ENCODE measurements at regions not wholly inside any gene's neighbourhood (a gene's known extent, or its start where the extent isn't known, plus 50 kb on each side); places are given as distances from the start of the nearest gene placed in this dataset.

DNA sequence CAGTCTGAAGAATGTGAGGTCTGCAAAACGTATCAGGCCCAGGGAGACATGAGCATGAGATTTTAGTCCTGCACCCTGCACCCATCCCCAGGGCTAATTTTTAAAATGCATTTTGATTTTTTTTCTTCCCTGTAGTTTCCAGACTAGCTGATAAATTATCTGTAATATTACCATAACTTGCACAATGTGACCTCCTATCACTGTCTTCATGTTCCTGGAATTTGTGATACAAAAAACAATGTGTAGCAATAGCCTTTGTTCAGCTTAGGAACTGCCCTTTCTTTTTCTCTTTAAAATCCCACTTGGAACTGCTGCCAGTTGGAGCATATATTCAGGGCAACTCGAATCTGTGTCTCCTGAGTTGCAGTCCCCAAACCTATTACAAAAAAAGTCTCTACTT, 222.8 kb upstream of the HS6ST1 start:
- TF ChIP-seq, protein P1, sequence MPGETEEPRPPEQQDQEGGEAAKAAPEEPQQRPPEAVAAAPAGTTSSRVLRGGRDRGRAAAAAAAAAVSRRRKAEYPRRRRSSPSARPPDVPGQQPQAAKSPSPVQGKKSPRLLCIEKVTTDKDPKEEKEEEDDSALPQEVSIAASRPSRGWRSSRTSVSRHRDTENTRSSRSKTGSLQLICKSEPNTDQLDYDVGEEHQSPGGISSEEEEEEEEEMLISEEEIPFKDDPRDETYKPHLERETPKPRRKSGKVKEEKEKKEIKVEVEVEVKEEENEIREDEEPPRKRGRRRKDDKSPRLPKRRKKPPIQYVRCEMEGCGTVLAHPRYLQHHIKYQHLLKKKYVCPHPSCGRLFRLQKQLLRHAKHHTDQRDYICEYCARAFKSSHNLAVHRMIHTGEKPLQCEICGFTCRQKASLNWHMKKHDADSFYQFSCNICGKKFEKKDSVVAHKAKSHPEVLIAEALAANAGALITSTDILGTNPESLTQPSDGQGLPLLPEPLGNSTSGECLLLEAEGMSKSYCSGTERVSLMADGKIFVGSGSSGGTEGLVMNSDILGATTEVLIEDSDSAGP (CRISPR knock-in tag; IDR thresholded peaks at IDR 0.05): no peak
- TF ChIP-seq ZBTB34 (CRISPR knock-in tag; IDR thresholded peaks at IDR 0.05) (no peak), MEF2A (IDR thresholded peaks at IDR 0.05; ENCODE audit: control insufficient read depth, low read depth, low read length) (no peak)
